Panc1 (cell line): ENCODE measurements at regions not wholly inside any gene's neighbourhood (a gene's known extent, or its start where the extent isn't known, plus 50 kb on each side); places are given as distances from the start of the nearest gene placed in this dataset.

ENCODE experiments used
- ATAC-seq: fragments of 200-7000 bp; cut with Tn5 transposase; 2 replicates; pipeline ENCODE4 v1.9.1; 2020; ENCODE audit warnings: mild to moderate bottlenecking, moderate library complexity
- BruUV-seq: library from RNA; stranded (reverse); fragments of 400-500 nt; replicated peaks from 2 replicates; lab custom pipeline; 2021; lab: Mats Ljungman, UMichigan
- CTCF ChIA-PET: fragments of 300-600 bp; sonication (Branson Sonifier 250); formaldehyde crosslinking; loops from one replicate; lab custom pipeline; 2022; ENCODE audit warnings: antibody characterized with exemption; lab: Charles Lee
- POLR2A ChIA-PET: fragments of 300-600 bp; sonication (Branson Sonifier 250); formaldehyde crosslinking; loops from one replicate; lab custom pipeline; 2022; ENCODE audit warnings: antibody characterized with exemption; lab: Charles Lee
- DNase-seq: peaks from one replicate; pipeline ENCODE4 v3.0.0-alpha.2; 2010; ENCODE audit warnings: low read depth, low spot score
- H3K27ac ChIP-seq: 2 replicates; pipeline ENCODE4 v1.5.1; 2011; ENCODE audit warnings: mild to moderate bottlenecking, low read length, inconsistent platforms
- H3K27me3 ChIP-seq: fragments of 200-500 bp; sonication (Bioruptor generic); 2 replicates; pipeline ENCODE4 v1.6.0; 2014; ENCODE audit warnings: low read length, inconsistent platforms; ENCODE audit not compliant: control insufficient read depth, insufficient read depth
- H3K36me3 ChIP-seq: fragments of 200-500 bp; sonication (Bioruptor generic); 2 replicates; pipeline ENCODE4 v1.5.1; 2014; ENCODE audit warnings: inconsistent platforms, mild to moderate bottlenecking, low read length, moderate library complexity; ENCODE audit not compliant: control insufficient read depth, insufficient read depth
- H3K4me1 ChIP-seq: 2 replicates; pipeline ENCODE4 v1.5.1; 2011; ENCODE audit warnings: inconsistent platforms, mild to moderate bottlenecking, low read length, moderate library complexity; ENCODE audit not compliant: control insufficient read depth, insufficient read depth
- H3K4me3 ChIP-seq, 2 experiments: 2 replicates each; pipeline ENCODE4 v1.5.1; 2011 to 2012; ENCODE audit warnings: low read depth in 2 of 2, low read length in 2 of 2, mild to moderate bottlenecking in 2 of 2, inconsistent platforms in 1 of 2, moderate library complexity in 1 of 2
- H3K9me3 ChIP-seq: fragments of 200-500 bp; sonication (Bioruptor generic); 2 replicates; pipeline ENCODE4 v1.5.1; 2014; ENCODE audit warnings: low read depth, mild to moderate bottlenecking, inconsistent platforms, low read length, moderate library complexity; ENCODE audit not compliant: control insufficient read depth, insufficient read depth
- POLR2AphosphoS5 ChIP-seq: IDR thresholded peaks from 2 replicates; pipeline ENCODE4 v1.6.1; 2012; ENCODE audit warnings: mild to moderate bottlenecking, low read depth, low read length, moderate library complexity
- REST ChIP-seq, 2 experiments: IDR thresholded peaks; 2 replicates each; pipeline ENCODE4 v1.6.1; 2011 to 2012; ENCODE audit warnings: low read depth in 2 of 2, control low read depth in 1 of 2, low read length in 1 of 2, mild to moderate bottlenecking in 1 of 2, moderate library complexity in 1 of 2; ENCODE audit not compliant: insufficient read depth in 1 of 2
- SIN3A ChIP-seq: IDR thresholded peaks from 2 replicates; pipeline ENCODE4 v1.6.1; 2012; ENCODE audit warnings: low read depth, mild to moderate bottlenecking, low read length, moderate library complexity, borderline replicate concordance; ENCODE audit not compliant: insufficient read depth
- TCF7L2 ChIP-seq: IDR thresholded peaks from 2 replicates; pipeline ENCODE4 v1.6.1; 2011; ENCODE audit warnings: mild to moderate bottlenecking, low read depth, low read length, inconsistent platforms
- in situ Hi-C: cut with HindIII; loops from 2 replicates; pipeline ENCODE4 v1.10.0; 2016; ENCODE audit warnings: low sequenced_read_pairs, low pct_unique_long_range_greater_than_20kb
- intact Hi-C: fragments of 100-400 bp; cut with micrococcal nuclease; formaldehyde crosslinking; loops from one replicate; pipeline ENCODE4 v1.10.0; 2022; ENCODE audit not compliant: unreplicated experiment
- TF ChIP-seq, protein P1 (sequence below): fragments of 450-650 bp; IDR thresholded peaks from 2 replicates; pipeline ENCODE4 v1.5.1; 2017; ENCODE audit warnings: mild to moderate bottlenecking

GRCh38 chr3:15861163-15861562 lies 63.4 kb upstream of the ANKRD28 start:
- ChIA-PET CTCF (interaction anchor here (0.7 kb wide), 1 partner anchor 175 kb away, joined by 4 read pairs; no protein-coding TSS in a partner anchor), POLR2A (no interaction called here)
- DNase-seq = no peak
- H3K4me3 ChIP-seq = peak overlapping the region; percentile 74 to 78; a peak in 3 of 4 replicates
- 0 out of 2 replicates have a peak, but pooled peaks cover 2% of the 10 kb centered on the region for H3K36me3 ChIP-seq
- no peaks in the 10 kb centered on the region for H3K9me3 ChIP-seq
- no TSS peak for BruUV-seq
- TF ChIP-seq SIN3A (no peak), POLR2AphosphoS5 (no peak), REST (IDR thresholded peaks at IDR 0.05; ENCODE audit: insufficient read depth in 1 of 2, low read depth in 2 of 2, low read length in 1 of 2) (no peak), TCF7L2 (no peak)
- TF ChIP-seq, protein P1, sequence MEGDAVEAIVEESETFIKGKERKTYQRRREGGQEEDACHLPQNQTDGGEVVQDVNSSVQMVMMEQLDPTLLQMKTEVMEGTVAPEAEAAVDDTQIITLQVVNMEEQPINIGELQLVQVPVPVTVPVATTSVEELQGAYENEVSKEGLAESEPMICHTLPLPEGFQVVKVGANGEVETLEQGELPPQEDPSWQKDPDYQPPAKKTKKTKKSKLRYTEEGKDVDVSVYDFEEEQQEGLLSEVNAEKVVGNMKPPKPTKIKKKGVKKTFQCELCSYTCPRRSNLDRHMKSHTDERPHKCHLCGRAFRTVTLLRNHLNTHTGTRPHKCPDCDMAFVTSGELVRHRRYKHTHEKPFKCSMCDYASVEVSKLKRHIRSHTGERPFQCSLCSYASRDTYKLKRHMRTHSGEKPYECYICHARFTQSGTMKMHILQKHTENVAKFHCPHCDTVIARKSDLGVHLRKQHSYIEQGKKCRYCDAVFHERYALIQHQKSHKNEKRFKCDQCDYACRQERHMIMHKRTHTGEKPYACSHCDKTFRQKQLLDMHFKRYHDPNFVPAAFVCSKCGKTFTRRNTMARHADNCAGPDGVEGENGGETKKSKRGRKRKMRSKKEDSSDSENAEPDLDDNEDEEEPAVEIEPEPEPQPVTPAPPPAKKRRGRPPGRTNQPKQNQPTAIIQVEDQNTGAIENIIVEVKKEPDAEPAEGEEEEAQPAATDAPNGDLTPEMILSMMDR = no peak
- no peak for ATAC-seq
- in situ Hi-C loops (no loop called here), intact Hi-C loops (no loop called here)
- no peaks in the 10 kb centered on the region for H3K27me3 ChIP-seq
- H3K4me1 ChIP-seq = peaks cover 12% of the 10 kb centered on the region; the same call in 1 of the 2 replicates
- H3K27ac ChIP-seq = peak overlapping the region; percentile 83

DNA sequence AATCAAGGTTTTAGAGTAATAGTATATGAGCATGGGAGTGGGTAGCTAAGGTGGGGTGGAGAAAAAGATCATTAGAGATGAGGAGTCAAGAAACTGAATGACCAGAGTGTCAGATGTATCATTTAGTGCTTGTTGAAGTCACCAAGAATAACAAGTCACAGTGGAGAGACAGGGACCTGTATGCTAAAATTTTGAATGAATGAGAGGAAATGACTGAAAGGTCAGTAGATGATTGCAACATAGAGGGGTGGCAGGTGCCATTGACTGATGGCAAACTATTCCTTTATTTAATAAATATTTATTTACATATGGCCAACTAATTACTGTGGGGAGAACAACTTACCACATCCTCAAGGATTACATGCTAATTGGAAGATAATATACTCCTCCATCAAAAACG lies 75.0 kb upstream of the ANKRD28 start:
- Histone ChIP-seq H3K27ac (no peak overlapping the region), H3K4me3 (no peak overlapping the region), H3K36me3 (no peaks in the 10 kb centered on the region), H3K4me1 (no peaks in the 10 kb centered on the region), H3K9me3 (no peaks in the 10 kb centered on the region), H3K27me3 (no peaks in the 10 kb centered on the region)
- TF ChIP-seq REST (IDR thresholded peaks at IDR 0.05; ENCODE audit: insufficient read depth in 1 of 2, low read depth in 2 of 2, low read length in 1 of 2) = no peak
- no peak for TF ChIP-seq SIN3A
- TF ChIP-seq TCF7L2 = no peak
- TF ChIP-seq POLR2AphosphoS5 = no peak
- TF ChIP-seq, protein P1 = no peak
- intact Hi-C loops (no loop called here), in situ Hi-C loops (no loop called here)
- BruUV-seq = no TSS peak
- ATAC-seq (no peak), DNase-seq (no peak)
- ChIA-PET POLR2A (interaction anchor here (0.7 kb wide), 1 partner anchor 375 kb away, joined by 7 read pairs; no protein-coding TSS in a partner anchor), CTCF (no interaction called here)
